ENCODE measurements at regions not wholly inside any gene's neighbourhood (a gene's known extent, or its start where the extent isn't known, plus 50 kb on each side); places are given as distances from the start of the nearest gene placed in this dataset.

- no peak for TF ChIP-seq CTCF (IDR thresholded peaks at IDR 0.05; ENCODE audit: low read depth, low read length, poor library complexity, severe bottlenecking)
- TF ChIP-seq EZH2phosphoT487 (IDR thresholded peaks at IDR 0.05; ENCODE audit: borderline replicate concordance, low read length): no peak
Measured at GRCh38 chr7:91492773-91493172, 228.5 kb downstream of the FZD1 start.

All from DOHH2 (cell line).